OCI-LY7 (cell line): ENCODE measurements at regions not wholly inside any gene's neighbourhood (a gene's known extent, or its start where the extent isn't known, plus 50 kb on each side); places are given as distances from the start of the nearest gene placed in this dataset.

Experiments used
- EZH2phosphoT487 ChIP-seq: fragments of 200-600 bp; sonication (generic); IDR thresholded peaks from 2 replicates; pipeline ENCODE4 v1.6.1; 2018; ENCODE audit warnings: low read depth, borderline replicate concordance, mild to moderate bottlenecking, mixed run types, antibody characterized with exemption, low read length, moderate library complexity, mixed read lengths
- TF ChIP-seq, protein P1 (sequence below): fragments of 200-600 bp; sonication (generic); conservative IDR thresholded peaks from 2 replicates; pipeline ENCODE4 v1.5.1; 2014; ENCODE audit warnings: mild to moderate bottlenecking, antibody characterized with exemption, low read length, moderate library complexity, mixed read lengths

DNA sequence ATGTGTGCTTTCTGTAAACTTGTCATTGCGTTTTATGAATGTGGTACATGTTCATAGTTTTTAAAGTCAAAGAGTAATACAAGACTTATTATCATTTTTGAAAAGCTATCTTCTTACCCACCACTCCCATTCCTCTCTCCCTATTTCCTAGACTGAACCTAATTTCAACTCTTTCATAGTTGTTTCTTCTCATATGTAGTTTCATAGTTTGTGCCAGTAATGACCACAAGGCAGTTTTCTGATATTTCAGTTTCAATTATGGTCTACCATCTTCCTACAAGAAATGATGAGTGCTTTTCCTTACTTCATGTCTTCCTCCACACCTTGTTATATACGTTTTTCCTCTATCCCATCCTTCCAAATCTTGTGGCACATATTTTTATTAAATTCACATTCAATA, 445.0 kb upstream of the GOLIM4 start:
- TF ChIP-seq, protein P1, sequence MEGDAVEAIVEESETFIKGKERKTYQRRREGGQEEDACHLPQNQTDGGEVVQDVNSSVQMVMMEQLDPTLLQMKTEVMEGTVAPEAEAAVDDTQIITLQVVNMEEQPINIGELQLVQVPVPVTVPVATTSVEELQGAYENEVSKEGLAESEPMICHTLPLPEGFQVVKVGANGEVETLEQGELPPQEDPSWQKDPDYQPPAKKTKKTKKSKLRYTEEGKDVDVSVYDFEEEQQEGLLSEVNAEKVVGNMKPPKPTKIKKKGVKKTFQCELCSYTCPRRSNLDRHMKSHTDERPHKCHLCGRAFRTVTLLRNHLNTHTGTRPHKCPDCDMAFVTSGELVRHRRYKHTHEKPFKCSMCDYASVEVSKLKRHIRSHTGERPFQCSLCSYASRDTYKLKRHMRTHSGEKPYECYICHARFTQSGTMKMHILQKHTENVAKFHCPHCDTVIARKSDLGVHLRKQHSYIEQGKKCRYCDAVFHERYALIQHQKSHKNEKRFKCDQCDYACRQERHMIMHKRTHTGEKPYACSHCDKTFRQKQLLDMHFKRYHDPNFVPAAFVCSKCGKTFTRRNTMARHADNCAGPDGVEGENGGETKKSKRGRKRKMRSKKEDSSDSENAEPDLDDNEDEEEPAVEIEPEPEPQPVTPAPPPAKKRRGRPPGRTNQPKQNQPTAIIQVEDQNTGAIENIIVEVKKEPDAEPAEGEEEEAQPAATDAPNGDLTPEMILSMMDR = no peak
- no peak for TF ChIP-seq EZH2phosphoT487
